K562 (cell line): ENCODE measurements at regions not wholly inside any gene's neighbourhood (a gene's known extent, or its start where the extent isn't known, plus 50 kb on each side); places are given as distances from the start of the nearest gene placed in this dataset.

Experiments used
- ARHGAP35 ChIP-seq: fragments of 450-650 bp; IDR thresholded peaks from 2 replicates; pipeline ENCODE4 v1.6.1; 2018; ENCODE audit not compliant: partially characterized antibody
- BRF1 ChIP-seq: IDR thresholded peaks from 3 replicates; pipeline ENCODE4 v1.6.1; 2011; ENCODE audit warnings: borderline replicate concordance, mild to moderate bottlenecking; ENCODE audit not compliant: insufficient read length; ENCODE audit errors: extremely low read depth
- HES1 ChIP-seq: fragments of 450-650 bp; IDR thresholded peaks from 2 replicates; pipeline ENCODE4 v1.6.1; 2016; ENCODE audit warnings: low read depth, mild to moderate bottlenecking, moderate library complexity
- HMBOX1 ChIP-seq: sonication (generic); IDR thresholded peaks from 2 replicates; pipeline ENCODE4 v1.6.1; 2016
- HNRNPL ChIP-seq: fragments of 200-400 bp; formaldehyde crosslinking; IDR thresholded peaks from 2 replicates; pipeline ENCODE4 v1.6.1; 2017; ENCODE audit warnings: low read depth, mild to moderate bottlenecking, low read length
- IRF1 ChIP-seq: sonication (generic); formaldehyde crosslinking; IDR thresholded peaks from 2 replicates; pipeline ENCODE4 v1.8.0; 2022; ENCODE audit warnings: missing genetic modification reagents, mild to moderate bottlenecking, borderline replicate concordance
- IRF2 ChIP-seq: sonication (generic); formaldehyde crosslinking; IDR thresholded peaks from 2 replicates; pipeline ENCODE4 v1.8.1; 2022; ENCODE audit warnings: mild to moderate bottlenecking, missing genetic modification reagents
- KAT8 ChIP-seq: fragments of 450-650 bp; IDR thresholded peaks from 2 replicates; pipeline ENCODE4 v1.6.1; 2016; ENCODE audit warnings: low read depth, mild to moderate bottlenecking
- NCOA1 ChIP-seq: fragments of 450-650 bp; IDR thresholded peaks from 2 replicates; pipeline ENCODE4 v1.6.1; 2016; ENCODE audit warnings: low read depth
- NR2F6 ChIP-seq: fragments of 450-650 bp; formaldehyde crosslinking; IDR thresholded peaks from 2 replicates; pipeline ENCODE4 v1.4.0; 2020; ENCODE audit warnings: mild to moderate bottlenecking
- PBX2 ChIP-seq, 2 experiments: IDR thresholded peaks in 1 of 2; conservative IDR thresholded peaks in 1 of 2; 2 replicates each; pipeline ENCODE4 v1.6.1; 2016; ENCODE audit warnings: low read depth in 2 of 2, mild to moderate bottlenecking in 1 of 2, missing compliant biosample characterization in 1 of 2, missing genetic modification characterization in 1 of 2, moderate library complexity in 1 of 2
- PHF20 ChIP-seq: fragments of 450-650 bp; IDR thresholded peaks from 2 replicates; pipeline ENCODE4 v1.6.1; 2018; ENCODE audit not compliant: partially characterized antibody
- RBFOX2 ChIP-seq: fragments of 200-400 bp; formaldehyde crosslinking; IDR thresholded peaks from 2 replicates; pipeline ENCODE4 v1.6.1; 2017; ENCODE audit warnings: low read depth, mild to moderate bottlenecking, low read length, moderate library complexity
- SAP30 ChIP-seq: fragments of 200-600 bp; sonication (generic); IDR thresholded peaks from 2 replicates; pipeline ENCODE4 v1.6.1; 2012; ENCODE audit warnings: borderline replicate concordance, low read depth, mild to moderate bottlenecking, moderate library complexity, low read length, control low read depth, inconsistent platforms; ENCODE audit not compliant: insufficient read depth, poor library complexity, severe bottlenecking
- SLC30A9 ChIP-seq: fragments of 250-450 bp; sonication (Bioruptor Pico); IDR thresholded peaks from 2 replicates; pipeline ENCODE4 v1.8.0; 2022; ENCODE audit warnings: mild to moderate bottlenecking, moderate library complexity
- SMARCC2 ChIP-seq: fragments of 450-650 bp; IDR thresholded peaks from 2 replicates; pipeline ENCODE4 v1.6.1; 2017; ENCODE audit warnings: antibody characterized with exemption, moderate library complexity, mild to moderate bottlenecking, low read depth
- SPI1 ChIP-seq: IDR thresholded peaks from 2 replicates; pipeline ENCODE4 v1.6.1; 2011; ENCODE audit warnings: low read depth, low read length, control low read depth, borderline replicate concordance
- TCF15 ChIP-seq: fragments of 250-450 bp; sonication (Bioruptor Pico); IDR thresholded peaks from 2 replicates; pipeline ENCODE4 v1.8.0; 2022; ENCODE audit warnings: moderate library complexity, mild to moderate bottlenecking, inconsistent platforms
- ZNF124 ChIP-seq: sonication (generic); formaldehyde crosslinking; IDR thresholded peaks from 2 replicates; pipeline ENCODE4 v1.8.1; 2022; ENCODE audit warnings: missing genetic modification reagents

- TF ChIP-seq IRF1 (CRISPR knock-in tag) (no peak), HNRNPL (no peak), HMBOX1 (no peak), ARHGAP35 (peak; percentile 11), SPI1 (no peak), NR2F6 (CRISPR knock-in tag) (no peak), SMARCC2 (no peak), PBX2 (CRISPR knock-in tag; IDR thresholded peaks at IDR 0.05; ENCODE audit: low read depth) (no peak), PBX2 (tag; conservative IDR thresholded peaks at IDR 0.05; ENCODE audit: low read depth) (no peak), SLC30A9 (CRISPR knock-in tag) (no peak), PHF20 (no peak), TCF15 (CRISPR knock-in tag) (no peak), KAT8 (no peak), HES1 (no peak), IRF2 (CRISPR knock-in tag) (no peak), NCOA1 (no peak), SAP30 (no peak), BRF1 (no peak), ZNF124 (no peak), RBFOX2 (no peak; the same call in 1 of the 2 replicates)
Observed at GRCh38 chr3:177356952-177357351, 159.7 kb upstream of the TBL1XR1 start (continued).
